ENCODE measurements at regions not wholly inside any gene's neighbourhood (a gene's known extent, or its start where the extent isn't known, plus 50 kb on each side); places are given as distances from the start of the nearest gene placed in this dataset.

- DNase-seq = no peak
Observed at GRCh38 chr16:86632206-86632605, 53.9 kb downstream of the FOXL1 start.

- DNase-seq = no peak
Observed at GRCh38 chr16:86632944-86633343, 54.6 kb downstream of the FOXL1 start.

GRCh38 chr16:86634292-86634691 lies 55.9 kb downstream of the FOXL1 start:
- no peak for DNase-seq

- no peak for DNase-seq
Observed at GRCh38 chr16:86635176-86635876, 57.0 kb downstream of the FOXL1 start.

- DNase-seq = no peak
Observed at GRCh38 chr16:86635926-86636325, 57.6 kb downstream of the FOXL1 start.

- DNase-seq = no peak
Observed at GRCh38 chr16:86637744-86638143, 59.4 kb downstream of the FOXL1 start.

- DNase-seq = no peak
Observed at GRCh38 chr16:86638642-86639041, 60.3 kb downstream of the FOXL1 start.

- DNase-seq = no peak
Observed at GRCh38 chr16:86639354-86639753, 61.0 kb downstream of the FOXL1 start.

- DNase-seq = no peak
Observed at GRCh38 chr16:86640265-86640843, 62.0 kb downstream of the FOXL1 start.

GRCh38 chr16:86642087-86642486 lies 63.7 kb downstream of the FOXL1 start:
- no peak for DNase-seq

- no peak for DNase-seq
Observed at GRCh38 chr16:86643671-86644070, 65.3 kb downstream of the FOXL1 start.

- no peak for DNase-seq
Observed at GRCh38 chr16:86647561-86647960, 69.2 kb downstream of the FOXL1 start.

GRCh38 chr16:86649875-86650274 lies 71.5 kb downstream of the FOXL1 start:
- no peak for DNase-seq

- DNase-seq = no peak
Observed at GRCh38 chr16:86651013-86651627, 72.8 kb downstream of the FOXL1 start.

- no peak for DNase-seq
Observed at GRCh38 chr16:86651823-86652222, 73.5 kb downstream of the FOXL1 start.

- no peak for DNase-seq
Observed at GRCh38 chr16:86653285-86654006, 75.1 kb downstream of the FOXL1 start.

GRCh38 chr16:86657972-86658371 lies 79.6 kb downstream of the FOXL1 start:
- DNase-seq = no peak

- DNase-seq = no peak
Observed at GRCh38 chr16:86660623-86661022, 82.3 kb downstream of the FOXL1 start.

- no peak for DNase-seq
Observed at GRCh38 chr16:86661706-86662105, 83.4 kb downstream of the FOXL1 start.

GRCh38 chr16:86662195-86662594 lies 83.8 kb downstream of the FOXL1 start:
- no peak for DNase-seq

GRCh38 chr16:86662740-86663139 lies 84.4 kb downstream of the FOXL1 start:
- no peak for DNase-seq

- DNase-seq = no peak
Observed at GRCh38 chr16:86663685-86664521, 85.6 kb downstream of the FOXL1 start.
